Activated effector memory CD4-positive, alpha-beta T cell treated with anti-CD3 and anti-CD28 coated beads, Interleukin-2, amount 50 U/mL, for 16 hours (primary cell): ENCODE measurements at regions not wholly inside any gene's neighbourhood (a gene's known extent, or its start where the extent isn't known, plus 50 kb on each side); places are given as distances from the start of the nearest gene placed in this dataset.
"Not testable (repeated sequence)": the region's sequence is repeated elsewhere in the genome, so short reads cannot be mapped to it uniquely, and the experiment has no call there.

ENCODE experiments used
- DNase-seq: peaks from one replicate; pipeline ENCODE4 v3.0.0-alpha.2; 2020

- DNase-seq, result no peak
Measured at GRCh38 chr2:16746329-16746728, 80.7 kb upstream of the CYRIA start.

GRCh38 chr2:16745466-16745865, 79.8 kb upstream of the CYRIA start:
- no peak for DNase-seq

GRCh38 chr2:16744521-16744920, 78.9 kb upstream of the CYRIA start:
- DNase-seq, result no peak

GRCh38 chr2:16742026-16742425, 76.4 kb upstream of the CYRIA start:
- no peak for DNase-seq

- DNase-seq, result no peak
Measured at GRCh38 chr2:16741498-16741897, 75.9 kb upstream of the CYRIA start.

GRCh38 chr2:16739778-16740581, 74.3 kb upstream of the CYRIA start:
- no peak for DNase-seq

- no peak for DNase-seq
Measured at GRCh38 chr2:16738361-16739225, 73.0 kb upstream of the CYRIA start.

- no peak for DNase-seq
Measured at GRCh38 chr2:16737812-16738211, 72.2 kb upstream of the CYRIA start.

- no peak for DNase-seq
Measured at GRCh38 chr2:16736633-16737032, 71.0 kb upstream of the CYRIA start.

GRCh38 chr2:16729335-16729734, 63.7 kb upstream of the CYRIA start:
- DNase-seq, result no peak

GRCh38 chr2:16728351-16729136, 62.9 kb upstream of the CYRIA start:
- DNase-seq, result no peak

- DNase-seq, result not testable (repeated sequence)
Measured at GRCh38 chr2:16727849-16728248, 62.2 kb upstream of the CYRIA start.

GRCh38 chr2:16727256-16727655, 61.6 kb upstream of the CYRIA start:
- no peak for DNase-seq

- DNase-seq, result no peak
Measured at GRCh38 chr2:16726577-16726976, 60.9 kb upstream of the CYRIA start.

GRCh38 chr2:16726147-16726546, 60.5 kb upstream of the CYRIA start:
- DNase-seq, result no peak

GRCh38 chr2:16725549-16725948, 59.9 kb upstream of the CYRIA start:
- no peak for DNase-seq

- DNase-seq, result no peak
Measured at GRCh38 chr2:16722677-16723076, 57.0 kb upstream of the CYRIA start.

- no peak for DNase-seq
Measured at GRCh38 chr2:16722126-16722525, 56.5 kb upstream of the CYRIA start.

GRCh38 chr2:16721529-16721928, 55.9 kb upstream of the CYRIA start:
- DNase-seq, result not testable (repeated sequence)

GRCh38 chr2:16720737-16721136, 55.1 kb upstream of the CYRIA start:
- not testable (repeated sequence) for DNase-seq

- DNase-seq, result no peak
Measured at GRCh38 chr2:16719485-16719808, 53.8 kb upstream of the CYRIA start.

- no peak for DNase-seq
Measured at GRCh38 chr2:16718576-16719484, 53.2 kb upstream of the CYRIA start.
